Neural cell (in vitro differentiated cells): ENCODE measurements at regions not wholly inside any gene's neighbourhood (a gene's known extent, or its start where the extent isn't known, plus 50 kb on each side); places are given as distances from the start of the nearest gene placed in this dataset.

ENCODE experiments used
- CTCF ChIP-seq: fragments of 450-650 bp; IDR thresholded peaks from 2 replicates; pipeline ENCODE4 v1.5.1; 2014; ENCODE audit warnings: antibody characterized with exemption, mild to moderate bottlenecking, moderate library complexity; ENCODE audit not compliant: poor library complexity, severe bottlenecking
- POLR2AphosphoS5 ChIP-seq: IDR thresholded peaks from 2 replicates; pipeline ENCODE4 v1.6.1; 2012

- TF ChIP-seq POLR2AphosphoS5 (no peak), CTCF (no peak)
These were observed 206.0 kb upstream of the DMRTA1 start for GRCh38 chr9:22240619-22241018.
